Renal cortex interstitium (tissue), 11 donors: ENCODE measurements at regions not wholly inside any gene's neighbourhood (a gene's known extent, or its start where the extent isn't known, plus 50 kb on each side); places are given as distances from the start of the nearest gene placed in this dataset.
"Not testable (repeated sequence)": the region's sequence is repeated elsewhere in the genome, so short reads cannot be mapped to it uniquely, and the experiment has no call there.

Experiments
- DNase-seq, 11 donors: peaks; one replicate each; pipeline ENCODE4 v3.0.0-alpha.2; 2013; ENCODE audit warnings: low read depth in 9 of 11, low spot score in 4 of 11; ENCODE audit errors: extremely low read depth in 1 of 11

GRCh38 chr3:4198491-4198890, 104.7 kb upstream of the SETMAR start:
- DNase-seq, result no peak

- not testable (repeated sequence) for DNase-seq
Observed at GRCh38 chr3:4204776-4205175, 98.4 kb upstream of the SETMAR start.

GRCh38 chr3:4207672-4208071, 95.5 kb upstream of the SETMAR start:
- no peak for DNase-seq

GRCh38 chr3:4208556-4208955, 94.6 kb upstream of the SETMAR start:
- no peak for DNase-seq

- DNase-seq, result no peak
Observed at GRCh38 chr3:4211610-4212009, 91.6 kb upstream of the SETMAR start.

- DNase-seq, result not testable (repeated sequence)
Observed at GRCh38 chr3:4213420-4213819, 89.7 kb upstream of the SETMAR start.

- not testable (repeated sequence) for DNase-seq
Observed at GRCh38 chr3:4216974-4217373, 86.2 kb upstream of the SETMAR start.

GRCh38 chr3:4218456-4219226, 84.5 kb upstream of the SETMAR start:
- peak in 9 of 11 donors; percentile 8 to 57 (median 35) for DNase-seq

GRCh38 chr3:4219227-4219568, 84.0 kb upstream of the SETMAR start:
- no peak for DNase-seq

GRCh38 chr3:4220065-4220464, 83.1 kb upstream of the SETMAR start:
- no peak for DNase-seq

GRCh38 chr3:4222574-4223175, 80.5 kb upstream of the SETMAR start:
- peak in 1 of 11 donors; percentile 5 for DNase-seq

- no peak for DNase-seq
Observed at GRCh38 chr3:4223777-4224176, 79.4 kb upstream of the SETMAR start.

GRCh38 chr3:4224331-4224730, 78.8 kb upstream of the SETMAR start:
- no peak for DNase-seq

GRCh38 chr3:4225005-4225471, 78.1 kb upstream of the SETMAR start:
- DNase-seq, result no peak

- DNase-seq, result no peak
Observed at GRCh38 chr3:4228295-4228694, 74.9 kb upstream of the SETMAR start.

- DNase-seq, result no peak
Observed at GRCh38 chr3:4231041-4231440, 72.1 kb upstream of the SETMAR start.

GRCh38 chr3:4232798-4233197, 70.4 kb upstream of the SETMAR start:
- no peak for DNase-seq

GRCh38 chr3:4233488-4233887, 69.7 kb upstream of the SETMAR start:
- no peak for DNase-seq

GRCh38 chr3:4234889-4235288, 68.3 kb upstream of the SETMAR start:
- no peak for DNase-seq

- DNase-seq, result no peak
Observed at GRCh38 chr3:4235690-4236089, 67.5 kb upstream of the SETMAR start.
